ENCODE measurements at regions not wholly inside any gene's neighbourhood (a gene's known extent, or its start where the extent isn't known, plus 50 kb on each side); places are given as distances from the start of the nearest gene placed in this dataset.
"Not testable (repeated sequence)": the region's sequence is repeated elsewhere in the genome, so short reads cannot be mapped to it uniquely, and the experiment has no call there.

DNA sequence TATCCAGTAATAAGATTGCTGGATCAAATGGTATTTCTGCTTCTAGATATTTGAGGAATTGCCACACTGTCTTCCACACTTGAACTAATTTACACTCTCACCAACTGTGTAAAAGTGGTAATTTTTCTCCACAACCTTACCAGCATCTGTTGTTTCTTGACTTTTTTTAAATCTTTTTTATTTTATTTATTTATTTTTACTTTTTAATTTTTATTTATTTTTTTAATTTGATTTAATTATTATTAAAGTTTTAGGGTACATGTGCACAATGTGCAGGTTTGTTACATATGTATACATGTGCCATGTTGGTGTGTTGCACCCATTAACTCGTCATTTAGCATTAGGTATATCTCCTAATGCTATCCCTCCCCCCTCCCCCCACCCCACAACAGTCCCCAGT lies 765.9 kb upstream of the GJE1 start:
- not testable (repeated sequence) for H3K9me3 ChIP-seq (ENCODE audit: control insufficient read depth, low read length); H3K9ac ChIP-seq (ENCODE audit: low read length); H3K27me3 ChIP-seq (replicated peaks; ENCODE audit: control insufficient read depth, insufficient read depth, low read length); H3K36me3 ChIP-seq (ENCODE audit: control insufficient read depth, insufficient read depth, low read length, severe bottlenecking); H3K4me3 ChIP-seq (ENCODE audit: low read length); DNase-seq (ENCODE audit: low read depth); H3K4me1 ChIP-seq (ENCODE audit: control insufficient read depth, insufficient read depth, low read length)

- Histone ChIP-seq H3K4me1 (ENCODE audit: control insufficient read depth, insufficient read depth, low read length) (peaks cover 5% of the 10 kb centered on the region), H3K9ac (ENCODE audit: low read length) (no peak overlapping the region), H3K36me3 (ENCODE audit: control insufficient read depth, insufficient read depth, low read length, severe bottlenecking) (no peaks in the 10 kb centered on the region), H3K27me3 (replicated peaks; ENCODE audit: control insufficient read depth, insufficient read depth, low read length) (no peaks in the 10 kb centered on the region), H3K4me3 (ENCODE audit: low read length) (no peak overlapping the region), H3K9me3 (ENCODE audit: control insufficient read depth, low read length) (peaks cover 4% of the 10 kb centered on the region)
- DNase-seq (ENCODE audit: low read depth), result no peak
These were observed 768.0 kb upstream of the GJE1 start for GRCh38 chr6:141364694-141365093.

DNA sequence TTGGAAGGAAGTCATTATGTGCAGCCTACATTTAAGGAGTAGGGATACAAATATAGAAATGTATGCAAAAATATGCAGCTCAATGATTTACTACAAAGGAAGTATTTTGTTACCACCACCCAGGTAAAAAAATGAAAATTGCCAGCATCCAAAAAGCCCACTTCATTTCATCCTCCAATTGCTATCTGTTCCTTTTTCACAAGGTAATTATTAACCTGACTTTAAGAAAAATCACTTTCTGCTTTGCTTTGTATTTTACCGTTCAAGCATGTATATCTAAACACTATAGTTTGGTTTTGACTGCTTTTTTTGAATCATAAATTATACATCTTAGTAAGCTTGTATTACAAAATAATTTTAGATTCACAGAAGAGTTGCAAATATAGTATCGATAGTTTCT lies 768.5 kb upstream of the GJE1 start:
- peaks cover 5% of the 10 kb centered on the region for H3K4me1 ChIP-seq (ENCODE audit: control insufficient read depth, insufficient read depth, low read length)
- H3K36me3 ChIP-seq (ENCODE audit: control insufficient read depth, insufficient read depth, low read length, severe bottlenecking), result no peaks in the 10 kb centered on the region
- no peaks in the 10 kb centered on the region for H3K27me3 ChIP-seq (replicated peaks; ENCODE audit: control insufficient read depth, insufficient read depth, low read length)
- H3K9ac ChIP-seq (ENCODE audit: low read length), result no peak overlapping the region
- H3K9me3 ChIP-seq (ENCODE audit: control insufficient read depth, low read length), result peaks cover 2% of the 10 kb centered on the region
- no peak overlapping the region for H3K4me3 ChIP-seq (ENCODE audit: low read length)
- no peak for DNase-seq (ENCODE audit: low read depth)

GRCh38 chr6:141361559-141361958 lies 771.2 kb upstream of the GJE1 start:
- Histone ChIP-seq H3K36me3 (ENCODE audit: control insufficient read depth, insufficient read depth, low read length, severe bottlenecking) (no peaks in the 10 kb centered on the region), H3K4me3 (ENCODE audit: low read length) (no peak overlapping the region), H3K9ac (ENCODE audit: low read length) (no peak overlapping the region), H3K4me1 (ENCODE audit: control insufficient read depth, insufficient read depth, low read length) (peaks cover 5% of the 10 kb centered on the region), H3K27me3 (replicated peaks; ENCODE audit: control insufficient read depth, insufficient read depth, low read length) (no peaks in the 10 kb centered on the region), H3K9me3 (ENCODE audit: control insufficient read depth, low read length) (peaks cover 4% of the 10 kb centered on the region)
- DNase-seq (ENCODE audit: low read depth), result no peak

DNA sequence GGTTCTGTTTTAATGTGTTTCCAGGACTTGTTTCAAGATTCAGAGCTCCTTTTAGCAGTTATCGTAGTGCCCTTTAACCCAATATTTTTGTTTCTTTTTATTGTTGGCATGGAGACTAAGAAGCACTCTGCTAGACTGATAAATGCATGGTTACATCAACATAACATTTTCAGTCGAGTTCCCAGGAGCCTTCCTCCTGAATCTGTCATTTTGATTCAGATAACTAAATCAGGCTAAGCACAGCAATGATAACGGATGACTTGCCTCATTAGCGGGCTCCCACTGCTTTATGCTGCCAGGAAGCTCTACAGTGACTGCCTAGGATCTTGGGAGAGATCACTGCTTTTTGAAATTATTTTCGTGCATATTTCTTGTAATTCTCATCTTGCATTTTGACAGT lies 772.8 kb upstream of the GJE1 start:
- DNase-seq (ENCODE audit: low read depth), result no peak
- Histone ChIP-seq H3K27me3 (replicated peaks; ENCODE audit: control insufficient read depth, insufficient read depth, low read length) (no peaks in the 10 kb centered on the region), H3K4me3 (ENCODE audit: low read length) (peak overlapping the region; percentile 68), H3K9ac (ENCODE audit: low read length) (no peak overlapping the region), H3K9me3 (ENCODE audit: control insufficient read depth, low read length) (peaks cover 4% of the 10 kb centered on the region), H3K4me1 (ENCODE audit: control insufficient read depth, insufficient read depth, low read length) (peaks cover 5% of the 10 kb centered on the region), H3K36me3 (ENCODE audit: control insufficient read depth, insufficient read depth, low read length, severe bottlenecking) (no peaks in the 10 kb centered on the region)

GRCh38 chr6:141354191-141354955 lies 778.4 kb upstream of the GJE1 start:
- Histone ChIP-seq H3K4me1 (ENCODE audit: control insufficient read depth, insufficient read depth, low read length) (no peaks in the 10 kb centered on the region), H3K4me3 (ENCODE audit: low read length) (no peak overlapping the region), H3K27me3 (replicated peaks; ENCODE audit: control insufficient read depth, insufficient read depth, low read length) (no peaks in the 10 kb centered on the region), H3K9me3 (ENCODE audit: control insufficient read depth, low read length) (peaks cover 4% of the 10 kb centered on the region), H3K9ac (ENCODE audit: low read length) (no peak overlapping the region), H3K36me3 (ENCODE audit: control insufficient read depth, insufficient read depth, low read length, severe bottlenecking) (no peaks in the 10 kb centered on the region)
- DNase-seq (ENCODE audit: low read depth), result peak; percentile 41

DNA sequence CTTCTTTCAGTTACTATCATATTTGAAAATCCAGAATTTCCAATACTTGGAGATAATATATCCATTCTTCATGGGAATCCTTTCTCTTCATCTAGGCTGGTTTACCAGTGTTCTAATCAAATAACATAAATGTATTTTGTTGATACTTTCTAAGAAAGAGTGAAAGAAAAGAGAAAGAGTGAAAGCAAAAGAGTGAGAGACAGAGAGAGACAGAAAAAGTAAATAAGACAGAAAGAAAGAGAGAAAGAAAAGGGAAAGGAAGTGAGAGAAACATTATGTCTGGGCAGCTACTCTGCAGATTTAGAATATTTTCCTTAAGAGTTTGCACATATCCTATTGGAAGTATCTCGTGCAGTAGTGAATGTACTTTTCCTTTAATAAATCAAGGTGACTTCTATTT lies 781.0 kb upstream of the GJE1 start:
- H3K27me3 ChIP-seq (replicated peaks; ENCODE audit: control insufficient read depth, insufficient read depth, low read length), result no peaks in the 10 kb centered on the region
- DNase-seq (ENCODE audit: low read depth), result no peak
- H3K4me3 ChIP-seq (ENCODE audit: low read length), result no peak overlapping the region
- H3K9ac ChIP-seq (ENCODE audit: low read length), result no peak overlapping the region
- peaks cover 12% of the 10 kb centered on the region for H3K4me1 ChIP-seq (ENCODE audit: control insufficient read depth, insufficient read depth, low read length)
- H3K9me3 ChIP-seq (ENCODE audit: control insufficient read depth, low read length), result no peaks in the 10 kb centered on the region
- H3K36me3 ChIP-seq (ENCODE audit: control insufficient read depth, insufficient read depth, low read length, severe bottlenecking), result no peaks in the 10 kb centered on the region

- Histone ChIP-seq H3K4me3 (ENCODE audit: low read length) (no peak overlapping the region), H3K9me3 (ENCODE audit: control insufficient read depth, low read length) (no peaks in the 10 kb centered on the region), H3K4me1 (ENCODE audit: control insufficient read depth, insufficient read depth, low read length) (peaks cover 15% of the 10 kb centered on the region), H3K9ac (ENCODE audit: low read length) (no peak overlapping the region), H3K27me3 (replicated peaks; ENCODE audit: control insufficient read depth, insufficient read depth, low read length) (no peaks in the 10 kb centered on the region), H3K36me3 (ENCODE audit: control insufficient read depth, insufficient read depth, low read length, severe bottlenecking) (no peaks in the 10 kb centered on the region)
- no peak for DNase-seq (ENCODE audit: low read depth)
These were observed 783.0 kb upstream of the GJE1 start for GRCh38 chr6:141349710-141350109.

GRCh38 chr6:141347906-141348492 lies 784.7 kb upstream of the GJE1 start:
- no peaks in the 10 kb centered on the region for H3K9me3 ChIP-seq (ENCODE audit: control insufficient read depth, low read length)
- no peaks in the 10 kb centered on the region for H3K36me3 ChIP-seq (ENCODE audit: control insufficient read depth, insufficient read depth, low read length, severe bottlenecking)
- peaks cover 15% of the 10 kb centered on the region for H3K4me1 ChIP-seq (ENCODE audit: control insufficient read depth, insufficient read depth, low read length)
- H3K4me3 ChIP-seq (ENCODE audit: low read length), result no peak overlapping the region
- no peak for DNase-seq (ENCODE audit: low read depth)
- no peaks in the 10 kb centered on the region for H3K27me3 ChIP-seq (replicated peaks; ENCODE audit: control insufficient read depth, insufficient read depth, low read length)
- H3K9ac ChIP-seq (ENCODE audit: low read length), result no peak overlapping the region

GRCh38 chr6:141347086-141347485 lies 785.6 kb upstream of the GJE1 start:
- no peaks in the 10 kb centered on the region for H3K36me3 ChIP-seq (ENCODE audit: control insufficient read depth, insufficient read depth, low read length, severe bottlenecking)
- DNase-seq (ENCODE audit: low read depth), result no peak
- H3K4me1 ChIP-seq (ENCODE audit: control insufficient read depth, insufficient read depth, low read length), result peaks cover 15% of the 10 kb centered on the region
- H3K27me3 ChIP-seq (replicated peaks; ENCODE audit: control insufficient read depth, insufficient read depth, low read length), result no peaks in the 10 kb centered on the region
- H3K9ac ChIP-seq (ENCODE audit: low read length), result peak overlapping the region; percentile 40
- H3K9me3 ChIP-seq (ENCODE audit: control insufficient read depth, low read length), result no peaks in the 10 kb centered on the region
- peak overlapping the region; percentile 51 for H3K4me3 ChIP-seq (ENCODE audit: low read length)

GRCh38 chr6:141346535-141346934 lies 786.2 kb upstream of the GJE1 start:
- peak overlapping the region; percentile 51 for H3K4me3 ChIP-seq (ENCODE audit: low read length)
- H3K36me3 ChIP-seq (ENCODE audit: control insufficient read depth, insufficient read depth, low read length, severe bottlenecking), result no peaks in the 10 kb centered on the region
- DNase-seq (ENCODE audit: low read depth), result no peak
- H3K4me1 ChIP-seq (ENCODE audit: control insufficient read depth, insufficient read depth, low read length), result peaks cover 15% of the 10 kb centered on the region
- peak overlapping the region; percentile 40 for H3K9ac ChIP-seq (ENCODE audit: low read length)
- no peaks in the 10 kb centered on the region for H3K27me3 ChIP-seq (replicated peaks; ENCODE audit: control insufficient read depth, insufficient read depth, low read length)
- no peaks in the 10 kb centered on the region for H3K9me3 ChIP-seq (ENCODE audit: control insufficient read depth, low read length)

DNA sequence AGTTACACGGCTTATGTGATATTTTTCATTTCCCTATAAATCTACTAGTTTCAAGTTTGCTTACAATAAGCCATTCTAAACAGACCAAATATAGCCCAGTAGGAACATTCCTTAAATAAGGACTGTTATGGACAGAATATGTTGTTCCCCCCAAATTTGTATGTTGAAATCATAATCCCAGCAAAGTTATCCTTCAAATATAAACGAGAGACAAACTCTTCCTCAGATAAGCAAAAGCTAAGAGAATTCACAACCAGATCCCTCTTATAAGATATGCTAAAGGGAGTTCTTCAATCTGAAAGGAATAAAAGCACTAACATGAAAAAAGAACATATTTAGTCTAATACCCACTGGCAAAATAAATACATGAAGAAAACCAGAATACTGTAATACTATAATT lies 795.5 kb upstream of the GJE1 start:
- Histone ChIP-seq H3K9me3 (ENCODE audit: control insufficient read depth, low read length) (peaks cover 7% of the 10 kb centered on the region), H3K27me3 (replicated peaks; ENCODE audit: control insufficient read depth, insufficient read depth, low read length) (no peaks in the 10 kb centered on the region), H3K36me3 (ENCODE audit: control insufficient read depth, insufficient read depth, low read length, severe bottlenecking) (no peaks in the 10 kb centered on the region), H3K4me3 (ENCODE audit: low read length) (no peak overlapping the region), H3K4me1 (ENCODE audit: control insufficient read depth, insufficient read depth, low read length) (no peaks in the 10 kb centered on the region), H3K9ac (ENCODE audit: low read length) (no peak overlapping the region)
- no peak for DNase-seq (ENCODE audit: low read depth)

Measured in adipocyte (in vitro differentiated cells).